Body of pancreas (tissue), 4 donors: ENCODE measurements at regions not wholly inside any gene's neighbourhood (a gene's known extent, or its start where the extent isn't known, plus 50 kb on each side); places are given as distances from the start of the nearest gene placed in this dataset.

Experiments used
- ATAC-seq: fragments of 150-250 bp; one replicate; pipeline ENCODE4 v1.9.1; 2016
- DNase-seq, 4 donors: peaks; one replicate each; pipeline ENCODE4 v3.0.0-alpha.2; 2019
- H3K27ac ChIP-seq, 4 donors: fragments of 200-600 bp; sonication (generic); 1 replicate in 3 of 4; 2 replicates in 1 of 4; pipeline versions ENCODE4 v1.5.1 to v1.6.1; 2016 to 2019; ENCODE audit warnings: mild to moderate bottlenecking in 1 of 4, mixed read lengths in 1 of 4, moderate library complexity in 1 of 4
- H3K27me3 ChIP-seq, 2 donors: fragments of 200-600 bp; sonication (generic); one replicate each; pipeline ENCODE4 v1.6.0; 2016; ENCODE audit warnings: mild to moderate bottlenecking in 1 of 2
- H3K36me3 ChIP-seq, 2 donors: fragments of 200-600 bp; sonication (generic); replicated peaks in 1 of 2; 2 replicates each; pipeline ENCODE4 v1.5.1; 2016; ENCODE audit warnings: low read depth in 2 of 2; ENCODE audit not compliant: insufficient read depth in 1 of 2
- H3K4me1 ChIP-seq: fragments of 200-600 bp; sonication (generic); one replicate; pipeline ENCODE4 v1.6.0; 2016
- H3K4me3 ChIP-seq, 2 donors: fragments of 200-600 bp; sonication (generic); 1 replicate in 1 of 2; 2 replicates in 1 of 2; pipeline ENCODE4 v1.5.1; 2016 to 2019
- H3K9me3 ChIP-seq, 3 donors: fragments of 200-600 bp; sonication (generic); 1 replicate in 2 of 3; 2 replicates in 1 of 3; pipeline ENCODE4 v1.5.1; 2016
- POLR2A ChIP-seq, 3 donors: fragments of 450-650 bp; IDR thresholded peaks; one replicate each; pipeline ENCODE4 v1.6.1; 2016; ENCODE audit warnings: antibody characterized with exemption in 3 of 3, mild to moderate bottlenecking in 2 of 3
- WGBS, 2 donors: methylation state at CpG; one replicate each; pipeline ENCODE4 v1.1.5; 2017; 5-methylcytosine and 5-hydroxymethylcytosine counted together
- intact Hi-C: fragments of 100-400 bp; cut with DNase I; formaldehyde crosslinking; loops from one replicate; pipeline ENCODE4 v1.15.1; 2023
- TF ChIP-seq, protein P1 (sequence below), 7 experiments: fragments of 450-650 bp in 4 of 7; fragments of 200-600 bp in 3 of 7; sonication (generic) in 3 of 7; IDR thresholded peaks; one replicate each; pipeline ENCODE4 v1.5.1; 2016 to 2019; ENCODE audit warnings: antibody characterized with exemption in 7 of 7

GRCh38 chr10:57817741-57818140, 450.0 kb downstream of the IPMK start:
- WGBS, 2 donors, result 49 to 50% methylated on average over 2 of the region's 2 CpGs
- Histone ChIP-seq H3K27me3 (no peaks in the 10 kb centered on the region), H3K27ac (no peak overlapping the region), H3K4me3 (no peak overlapping the region), H3K36me3 (no peaks in the 10 kb centered on the region), H3K4me1 (no peaks in the 10 kb centered on the region), H3K9me3 (no peaks in the 10 kb centered on the region)
- no peak for ATAC-seq
- DNase-seq, result no peak
- TF ChIP-seq, protein P1, sequence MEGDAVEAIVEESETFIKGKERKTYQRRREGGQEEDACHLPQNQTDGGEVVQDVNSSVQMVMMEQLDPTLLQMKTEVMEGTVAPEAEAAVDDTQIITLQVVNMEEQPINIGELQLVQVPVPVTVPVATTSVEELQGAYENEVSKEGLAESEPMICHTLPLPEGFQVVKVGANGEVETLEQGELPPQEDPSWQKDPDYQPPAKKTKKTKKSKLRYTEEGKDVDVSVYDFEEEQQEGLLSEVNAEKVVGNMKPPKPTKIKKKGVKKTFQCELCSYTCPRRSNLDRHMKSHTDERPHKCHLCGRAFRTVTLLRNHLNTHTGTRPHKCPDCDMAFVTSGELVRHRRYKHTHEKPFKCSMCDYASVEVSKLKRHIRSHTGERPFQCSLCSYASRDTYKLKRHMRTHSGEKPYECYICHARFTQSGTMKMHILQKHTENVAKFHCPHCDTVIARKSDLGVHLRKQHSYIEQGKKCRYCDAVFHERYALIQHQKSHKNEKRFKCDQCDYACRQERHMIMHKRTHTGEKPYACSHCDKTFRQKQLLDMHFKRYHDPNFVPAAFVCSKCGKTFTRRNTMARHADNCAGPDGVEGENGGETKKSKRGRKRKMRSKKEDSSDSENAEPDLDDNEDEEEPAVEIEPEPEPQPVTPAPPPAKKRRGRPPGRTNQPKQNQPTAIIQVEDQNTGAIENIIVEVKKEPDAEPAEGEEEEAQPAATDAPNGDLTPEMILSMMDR (IDR thresholded peaks at IDR 0.05), result no peak
- TF ChIP-seq POLR2A (IDR thresholded peaks at IDR 0.05), result no peak
- intact Hi-C loops, result no loop called here

DNA sequence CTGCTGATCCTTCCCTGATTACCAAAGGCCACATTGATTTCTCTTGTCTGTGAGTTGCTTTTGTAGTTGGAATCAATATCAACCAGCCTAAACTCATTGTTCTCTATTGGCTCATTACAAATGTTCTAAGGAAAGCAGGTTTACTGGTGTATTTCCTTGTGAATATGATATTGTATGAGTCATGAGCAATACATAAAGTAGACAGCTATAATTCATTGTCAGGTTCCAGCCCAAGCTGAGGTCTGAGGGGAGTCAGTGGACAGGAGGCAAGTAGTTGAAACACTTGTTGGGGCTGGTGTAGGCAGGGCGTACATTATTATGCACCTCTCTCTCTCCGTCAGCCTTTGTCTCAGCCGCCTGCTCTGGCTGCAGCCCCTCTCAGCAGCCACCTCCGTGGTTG, 451.7 kb downstream of the IPMK start:
- no peak for DNase-seq
- no peaks in the 10 kb centered on the region for H3K4me1 ChIP-seq
- intact Hi-C loops, result no loop called here
- 49 to 54% methylated on average over 4 of the region's 4 CpGs for WGBS, 2 donors
- no peaks in the 10 kb centered on the region for H3K27me3 ChIP-seq
- H3K9me3 ChIP-seq, result no peaks in the 10 kb centered on the region
- no peak overlapping the region for H3K27ac ChIP-seq
- H3K36me3 ChIP-seq, result no peaks in the 10 kb centered on the region
- no peak overlapping the region for H3K4me3 ChIP-seq
- TF ChIP-seq POLR2A (IDR thresholded peaks at IDR 0.05), result no peak
- TF ChIP-seq, protein P1 (IDR thresholded peaks at IDR 0.05), result no peak
- ATAC-seq, result no peak

- no peak overlapping the region for H3K27ac ChIP-seq
- TF ChIP-seq POLR2A (IDR thresholded peaks at IDR 0.05), result no peak
- TF ChIP-seq, protein P1 (IDR thresholded peaks at IDR 0.05), result no peak
- H3K27me3 ChIP-seq, result no peaks in the 10 kb centered on the region
- 91 to 92% methylated on average over 1 of the region's 1 CpG for WGBS, 2 donors
- DNase-seq, result no peak
- H3K4me1 ChIP-seq, result no peaks in the 10 kb centered on the region
- intact Hi-C loops, result no loop called here
- no peaks in the 10 kb centered on the region for H3K36me3 ChIP-seq
- H3K9me3 ChIP-seq, result no peaks in the 10 kb centered on the region
- no peak for ATAC-seq
- no peak overlapping the region for H3K4me3 ChIP-seq
These were observed 457.7 kb downstream of the IPMK start for GRCh38 chr10:57809961-57810360.

DNA sequence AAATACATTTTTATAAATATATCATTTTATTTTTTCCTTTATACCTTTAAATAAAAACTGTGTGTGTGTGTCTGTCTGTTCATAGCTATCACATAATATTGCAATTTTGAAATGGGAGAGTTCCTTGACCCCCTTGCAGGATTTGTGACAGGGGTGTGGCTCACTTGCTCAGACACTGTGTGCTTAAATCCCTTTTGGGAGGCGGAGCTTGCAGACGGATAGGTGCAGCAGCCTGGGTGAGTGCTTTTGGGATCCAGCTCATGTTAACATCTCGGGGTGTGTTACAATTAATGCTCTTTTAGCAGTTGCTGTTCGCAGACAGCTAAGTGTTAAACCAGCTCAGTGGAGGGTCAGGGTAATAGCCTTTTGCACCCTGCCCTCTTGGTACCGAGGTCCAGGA, 459.8 kb downstream of the IPMK start:
- DNase-seq, result no peak
- H3K4me1 ChIP-seq, result no peaks in the 10 kb centered on the region
- WGBS, 2 donors, result 60% methylated on average over 5 of the region's 5 CpGs
- no peaks in the 10 kb centered on the region for H3K36me3 ChIP-seq
- H3K27me3 ChIP-seq, result no peaks in the 10 kb centered on the region
- no peaks in the 10 kb centered on the region for H3K9me3 ChIP-seq
- no peak overlapping the region for H3K4me3 ChIP-seq
- no peak overlapping the region for H3K27ac ChIP-seq
- no peak for TF ChIP-seq POLR2A (IDR thresholded peaks at IDR 0.05)
- TF ChIP-seq, protein P1 (IDR thresholded peaks at IDR 0.05), result no peak
- ATAC-seq, result no peak
- intact Hi-C loops, result no loop called here

- no peaks in the 10 kb centered on the region for H3K4me1 ChIP-seq
- ATAC-seq, result no peak
These were observed 461.0 kb downstream of the IPMK start for GRCh38 chr10:57806675-57807074.

More at GRCh38 chr10:57806675-57807074, 461.0 kb downstream of the IPMK start:
- Histone ChIP-seq H3K27me3 (no peaks in the 10 kb centered on the region), H3K27ac (no peak overlapping the region), H3K36me3 (no peaks in the 10 kb centered on the region), H3K9me3 (no peaks in the 10 kb centered on the region), H3K4me3 (no peak overlapping the region)
- intact Hi-C loops, result no loop called here
- no peak for DNase-seq
- WGBS, 2 donors, result 67 to 70% methylated on average over 2 of the region's 2 CpGs
- TF ChIP-seq POLR2A (IDR thresholded peaks at IDR 0.05), result no peak
- TF ChIP-seq, protein P1 (IDR thresholded peaks at IDR 0.05), result no peak
